HepG2 (cell line): ENCODE measurements at regions not wholly inside any gene's neighbourhood (a gene's known extent, or its start where the extent isn't known, plus 50 kb on each side); places are given as distances from the start of the nearest gene placed in this dataset.

Experiments
- ATAC-seq: fragments of 200-7000 bp; cut with Tn5 transposase; 3 replicates; pipeline ENCODE4 v1.9.1; 2020; ENCODE audit warnings: mild to moderate bottlenecking, moderate library complexity
- BruUV-seq: library from RNA; stranded (reverse); fragments of 400-500 nt; replicated peaks from 2 replicates; lab custom pipeline; 2021; lab: Mats Ljungman, UMichigan
- CTCF ChIA-PET: fragments of 300-600 bp; formaldehyde crosslinking; extraction: SDS; loops from one replicate; lab custom pipeline; 2021; ENCODE audit warnings: low total read pairs, inconsistent platforms, low intra/inter-chr PET ratio; lab: Yijun Ruan, JAX
- POLR2A ChIA-PET: fragments of 350-600 bp; sonication (Branson Sonifier 250); formaldehyde crosslinking; loops from one replicate; lab custom pipeline; 2020; ENCODE audit warnings: antibody characterized with exemption, inconsistent platforms; lab: Yijun Ruan, JAX
- DNase-seq: peaks from one replicate; pipeline ENCODE4 v3.0.0-alpha.2; 2015; ENCODE audit warnings: low spot score
- FAIRE-seq: peaks from 3 replicates; lab custom pipeline; 2011; peaks lifted over from hg19 to GRCh38; lab: Jason Lieb, UNC
- H2AFZ ChIP-seq: one replicate; pipeline ENCODE4 v1.6.1; 2011; ENCODE audit warnings: low read length, inconsistent platforms
- H3K27ac ChIP-seq: fragments of 300-600 bp; 3 replicates; pipeline ENCODE4 v1.8.0; 2011; ENCODE audit warnings: mixed run types, mild to moderate bottlenecking, mixed read lengths, low read length, inconsistent platforms; ENCODE audit not compliant: insufficient read depth; ENCODE audit errors: extremely low read length
- H3K27me3 ChIP-seq, 2 experiments: fragments of 200-600 bp in 1 of 2; 2 replicates in 1 of 2; 3 replicates in 1 of 2; pipeline versions ENCODE4 v1.6.0 to v1.8.0; 2011; ENCODE audit warnings: low read length in 2 of 2, mild to moderate bottlenecking in 2 of 2, moderate library complexity in 2 of 2, inconsistent platforms in 1 of 2; ENCODE audit not compliant: insufficient read depth in 2 of 2, control insufficient read depth in 1 of 2
- H3K36me3 ChIP-seq, 2 experiments: fragments of 200-600 bp in 1 of 2; replicated peaks in 1 of 2; 2 replicates in 1 of 2; 3 replicates in 1 of 2; pipeline versions ENCODE4 v1.5.1 to v1.8.0; 2011; ENCODE audit warnings: low read length in 2 of 2, inconsistent platforms in 1 of 2; ENCODE audit not compliant: insufficient read depth in 2 of 2, control insufficient read depth in 1 of 2
- H3K4me1 ChIP-seq: 2 replicates; pipeline ENCODE4 v1.5.1; 2012; ENCODE audit warnings: low read length, inconsistent platforms; ENCODE audit not compliant: insufficient read depth
- H3K4me2 ChIP-seq: 2 replicates; pipeline ENCODE4 v1.6.0; 2011; ENCODE audit warnings: low read depth, low read length, inconsistent platforms
- H3K4me3 ChIP-seq, 3 experiments: fragments of 200-600 bp in 1 of 3; sonication (generic), shearing (Covaris generic) in 1 of 3; replicated peaks in 1 of 3; 2 replicates each; pipeline ENCODE4 v1.5.1; 2011 to 2016; ENCODE audit warnings: low read length in 3 of 3, inconsistent platforms in 2 of 3, low read depth in 2 of 3, mild to moderate bottlenecking in 2 of 3, control low read depth in 1 of 3, mixed read lengths in 1 of 3; ENCODE audit not compliant: insufficient read depth in 1 of 3
- H3K79me2 ChIP-seq: one replicate; pipeline ENCODE4 v1.6.1; 2011; ENCODE audit warnings: low read length, inconsistent platforms; ENCODE audit not compliant: insufficient read depth
- H3K9ac ChIP-seq: 2 replicates; pipeline ENCODE4 v1.6.0; 2011; ENCODE audit warnings: mild to moderate bottlenecking, low read depth, low read length, inconsistent platforms; ENCODE audit not compliant: insufficient read depth
- H3K9me3 ChIP-seq: 2 replicates; pipeline ENCODE4 v1.5.1; 2012; ENCODE audit warnings: mild to moderate bottlenecking, low read length
- H4K20me1 ChIP-seq: 2 replicates; pipeline ENCODE4 v1.6.0; 2011; ENCODE audit warnings: inconsistent platforms, mild to moderate bottlenecking, low read length, moderate library complexity; ENCODE audit not compliant: insufficient read depth
- FOXJ3 ChIP-seq: sonication (generic); formaldehyde crosslinking; IDR thresholded peaks from 2 replicates; pipeline ENCODE4 v1.4.0; 2020; ENCODE audit warnings: missing genetic modification reagents, mild to moderate bottlenecking, borderline replicate concordance
- GTF2F1 ChIP-seq: fragments of 150-350 bp; IDR thresholded peaks from 2 replicates; pipeline ENCODE4 v1.6.1; 2014; ENCODE audit warnings: low read length
- HBP1 ChIP-seq: IDR thresholded peaks from 2 replicates; pipeline ENCODE4 v1.6.1; 2016; ENCODE audit warnings: low read depth, control low read depth
- MBD4 ChIP-seq: IDR thresholded peaks from 2 replicates; pipeline ENCODE4 v1.6.1; 2012; ENCODE audit warnings: low read length, inconsistent platforms, borderline replicate concordance
- MLLT10 ChIP-seq: sonication (generic); formaldehyde crosslinking; IDR thresholded peaks from 2 replicates; pipeline ENCODE4 v1.4.0; 2020; ENCODE audit warnings: missing genetic modification reagents
- NBN ChIP-seq: fragments of 450-650 bp; conservative IDR thresholded peaks from 2 replicates; pipeline ENCODE4 v1.6.1; 2017
- PRMT3 ChIP-seq: sonication (generic); formaldehyde crosslinking; IDR thresholded peaks from 2 replicates; pipeline ENCODE4 v1.8.1; 2022; ENCODE audit warnings: low read depth, mild to moderate bottlenecking, moderate library complexity, missing genetic modification reagents, borderline replicate concordance
- SOX13 ChIP-seq, 3 experiments: fragments of 450-650 bp in 1 of 3; sonication (generic) in 1 of 3; formaldehyde crosslinking in 1 of 3; IDR thresholded peaks in 2 of 3; conservative IDR thresholded peaks in 1 of 3; 2 replicates each; pipeline versions ENCODE4 v1.5.0 to v1.6.1; 2016 to 2020; ENCODE audit warnings: antibody characterized with exemption in 1 of 3, mild to moderate bottlenecking in 1 of 3, missing compliant biosample characterization in 1 of 3, missing genetic modification reagents in 1 of 3, moderate library complexity in 1 of 3
- ZNF335 ChIP-seq: sonication (generic); formaldehyde crosslinking; IDR thresholded peaks from 2 replicates; pipeline ENCODE4 v1.4.0; 2020; ENCODE audit warnings: missing genetic modification reagents
- WGBS: methylation state at CpG from one replicate; pipeline ENCODE4 v1.1.6; 2017; ENCODE audit warnings: low lambda C conversion rate; 5-methylcytosine and 5-hydroxymethylcytosine counted together
- in situ Hi-C: cut with HindIII; loops from 2 replicates; pipeline ENCODE4 v1.10.0; 2017; ENCODE audit warnings: low pct_unique_long_range_greater_than_20kb; ENCODE audit not compliant: extremely low pct_ligation_motif_present
- intact Hi-C: fragments of 100-400 bp; cut with micrococcal nuclease; formaldehyde crosslinking; loops from one replicate; pipeline ENCODE4 v1.10.0; 2022; ENCODE audit not compliant: unreplicated experiment

- no peak for DNase-seq
- intact Hi-C loops (no loop called here), in situ Hi-C loops (no loop called here)
- no peak for FAIRE-seq
- H3K4me1 ChIP-seq = peaks cover 6% of the 10 kb centered on the region; the same call in 1 of the 2 replicates
- H2AFZ ChIP-seq = no peak overlapping the region
- no peak overlapping the region for H3K4me3 ChIP-seq
- H3K27ac ChIP-seq = no peak overlapping the region
- POLR2A ChIA-PET = no interaction called here
- H3K27me3 ChIP-seq = no peaks in the 10 kb centered on the region
- CTCF ChIA-PET = no interaction called here
- no peaks in the 10 kb centered on the region for H3K9me3 ChIP-seq
- no TSS peak for BruUV-seq
- H4K20me1 ChIP-seq = no peaks in the 10 kb centered on the region
- H3K4me2 ChIP-seq = no peak overlapping the region
- 0% methylated on average over 2 of the region's 2 CpGs for WGBS
- H3K36me3 ChIP-seq = no peaks in the 10 kb centered on the region
- H3K9ac ChIP-seq = no peak overlapping the region
- no peak for TF ChIP-seq FOXJ3 (CRISPR knock-in tag)
- TF ChIP-seq, all 625 proteins: peak for 0
- no peak for ATAC-seq
- H3K79me2 ChIP-seq = no peaks in the 10 kb centered on the region
Observed at GRCh38 chr12:84732828-84733340, 179.7 kb downstream of the SLC6A15 start.

- POLR2A ChIA-PET = no interaction called here
- Histone ChIP-seq H3K79me2 (no peaks in the 10 kb centered on the region), H3K4me2 (no peak overlapping the region), H3K36me3 (no peaks in the 10 kb centered on the region), H3K4me1 (peaks cover 11% of the 10 kb centered on the region; the same call in 1 of the 2 replicates), H3K9ac (no peak overlapping the region), H3K27me3 (no peaks in the 10 kb centered on the region), H2AFZ (no peak overlapping the region), H3K4me3 (no peak overlapping the region), H3K9me3 (no peaks in the 10 kb centered on the region), H3K27ac (no peak overlapping the region), H4K20me1 (no peaks in the 10 kb centered on the region)
- BruUV-seq = no TSS peak
- in situ Hi-C loops (no loop called here), intact Hi-C loops (no loop called here)
- FAIRE-seq (no peak), ATAC-seq (no peak), DNase-seq (no peak)
- TF ChIP-seq ZNF335 (no peak), HBP1 (no peak), MBD4 (no peak), MLLT10 (CRISPR knock-in tag) (no peak), GTF2F1 (no peak), SOX13 (IDR thresholded peaks at IDR 0.05) (no peak), SOX13 (CRISPR knock-in tag; conservative IDR thresholded peaks at IDR 0.05 in 1 of 2, IDR thresholded peaks at IDR 0.05 in 1 of 2) (no peak), PRMT3 (CRISPR knock-in tag) (no peak), NBN (no peak)
- CTCF ChIA-PET = no interaction called here
- 29% methylated on average over 3 of the region's 3 CpGs for WGBS
Observed at GRCh38 chr12:84730561-84731162, 181.9 kb downstream of the SLC6A15 start.
